ENCODE measurements at regions not wholly inside any gene's neighbourhood (a gene's known extent, or its start where the extent isn't known, plus 50 kb on each side); places are given as distances from the start of the nearest gene placed in this dataset.

- no peaks in the 10 kb centered on the region for H3K36me3 ChIP-seq (replicated peaks in 1 of 2; ENCODE audit: control insufficient read depth in 1 of 2, insufficient read depth in 2 of 2, low read length in 2 of 2)
- BruUV-seq (replicated peaks) = no TSS peak
- H3K4me2 ChIP-seq (ENCODE audit: low read depth, low read length) = no peak overlapping the region
- FAIRE-seq = no peak
- H3K27me3 ChIP-seq (ENCODE audit: control insufficient read depth in 1 of 2, insufficient read depth in 2 of 2, low read length in 2 of 2) = no peaks in the 10 kb centered on the region; a peak in 1 of 5 replicates
- in situ Hi-C loops (cut with HindIII; ENCODE audit: extremely low pct_ligation_motif_present, low pct_unique_long_range_greater_than_20kb) (no loop called here), intact Hi-C loops (cut with micrococcal nuclease; ENCODE audit: unreplicated experiment) (no loop called here)
- ChIA-PET CTCF (ENCODE audit: low intra/inter-chr PET ratio, low total read pairs) (no interaction called here), POLR2A (no interaction called here)
- H3K9ac ChIP-seq (ENCODE audit: insufficient read depth, low read depth, low read length) = no peak overlapping the region
- H3K9me3 ChIP-seq (ENCODE audit: low read length) = peaks cover 26% of the 10 kb centered on the region
- H3K27ac ChIP-seq (ENCODE audit: extremely low read length, insufficient read depth, low read length) = no peak overlapping the region
- H3K4me3 ChIP-seq (replicated peaks in 1 of 3; ENCODE audit: insufficient read depth in 1 of 3, low read depth in 2 of 3, low read length in 3 of 3) = no peak overlapping the region
- H2AFZ ChIP-seq (ENCODE audit: low read length) = no peak overlapping the region
- no peak for DNase-seq (ENCODE audit: low spot score)
- H3K4me1 ChIP-seq (ENCODE audit: insufficient read depth, low read length) = no peaks in the 10 kb centered on the region
- TF ChIP-seq SRSF9 (IDR thresholded peaks at IDR 0.05; ENCODE audit: borderline replicate concordance, insufficient read depth, low read depth, low read length, poor library complexity, severe bottlenecking) = no peak
- TF ChIP-seq THAP11 (CRISPR knock-in tag; IDR thresholded peaks at IDR 0.05) = no peak
- no peak for TF ChIP-seq ZNF253 (CRISPR knock-in tag; IDR thresholded peaks at IDR 0.05; ENCODE audit: borderline replicate concordance)
- TF ChIP-seq CHD4 (IDR thresholded peaks at IDR 0.05; ENCODE audit: borderline replicate concordance, low read length) = no peak
- TF ChIP-seq ZNF713 (CRISPR knock-in tag; IDR thresholded peaks at IDR 0.05) = no peak
- TF ChIP-seq, protein P1, sequence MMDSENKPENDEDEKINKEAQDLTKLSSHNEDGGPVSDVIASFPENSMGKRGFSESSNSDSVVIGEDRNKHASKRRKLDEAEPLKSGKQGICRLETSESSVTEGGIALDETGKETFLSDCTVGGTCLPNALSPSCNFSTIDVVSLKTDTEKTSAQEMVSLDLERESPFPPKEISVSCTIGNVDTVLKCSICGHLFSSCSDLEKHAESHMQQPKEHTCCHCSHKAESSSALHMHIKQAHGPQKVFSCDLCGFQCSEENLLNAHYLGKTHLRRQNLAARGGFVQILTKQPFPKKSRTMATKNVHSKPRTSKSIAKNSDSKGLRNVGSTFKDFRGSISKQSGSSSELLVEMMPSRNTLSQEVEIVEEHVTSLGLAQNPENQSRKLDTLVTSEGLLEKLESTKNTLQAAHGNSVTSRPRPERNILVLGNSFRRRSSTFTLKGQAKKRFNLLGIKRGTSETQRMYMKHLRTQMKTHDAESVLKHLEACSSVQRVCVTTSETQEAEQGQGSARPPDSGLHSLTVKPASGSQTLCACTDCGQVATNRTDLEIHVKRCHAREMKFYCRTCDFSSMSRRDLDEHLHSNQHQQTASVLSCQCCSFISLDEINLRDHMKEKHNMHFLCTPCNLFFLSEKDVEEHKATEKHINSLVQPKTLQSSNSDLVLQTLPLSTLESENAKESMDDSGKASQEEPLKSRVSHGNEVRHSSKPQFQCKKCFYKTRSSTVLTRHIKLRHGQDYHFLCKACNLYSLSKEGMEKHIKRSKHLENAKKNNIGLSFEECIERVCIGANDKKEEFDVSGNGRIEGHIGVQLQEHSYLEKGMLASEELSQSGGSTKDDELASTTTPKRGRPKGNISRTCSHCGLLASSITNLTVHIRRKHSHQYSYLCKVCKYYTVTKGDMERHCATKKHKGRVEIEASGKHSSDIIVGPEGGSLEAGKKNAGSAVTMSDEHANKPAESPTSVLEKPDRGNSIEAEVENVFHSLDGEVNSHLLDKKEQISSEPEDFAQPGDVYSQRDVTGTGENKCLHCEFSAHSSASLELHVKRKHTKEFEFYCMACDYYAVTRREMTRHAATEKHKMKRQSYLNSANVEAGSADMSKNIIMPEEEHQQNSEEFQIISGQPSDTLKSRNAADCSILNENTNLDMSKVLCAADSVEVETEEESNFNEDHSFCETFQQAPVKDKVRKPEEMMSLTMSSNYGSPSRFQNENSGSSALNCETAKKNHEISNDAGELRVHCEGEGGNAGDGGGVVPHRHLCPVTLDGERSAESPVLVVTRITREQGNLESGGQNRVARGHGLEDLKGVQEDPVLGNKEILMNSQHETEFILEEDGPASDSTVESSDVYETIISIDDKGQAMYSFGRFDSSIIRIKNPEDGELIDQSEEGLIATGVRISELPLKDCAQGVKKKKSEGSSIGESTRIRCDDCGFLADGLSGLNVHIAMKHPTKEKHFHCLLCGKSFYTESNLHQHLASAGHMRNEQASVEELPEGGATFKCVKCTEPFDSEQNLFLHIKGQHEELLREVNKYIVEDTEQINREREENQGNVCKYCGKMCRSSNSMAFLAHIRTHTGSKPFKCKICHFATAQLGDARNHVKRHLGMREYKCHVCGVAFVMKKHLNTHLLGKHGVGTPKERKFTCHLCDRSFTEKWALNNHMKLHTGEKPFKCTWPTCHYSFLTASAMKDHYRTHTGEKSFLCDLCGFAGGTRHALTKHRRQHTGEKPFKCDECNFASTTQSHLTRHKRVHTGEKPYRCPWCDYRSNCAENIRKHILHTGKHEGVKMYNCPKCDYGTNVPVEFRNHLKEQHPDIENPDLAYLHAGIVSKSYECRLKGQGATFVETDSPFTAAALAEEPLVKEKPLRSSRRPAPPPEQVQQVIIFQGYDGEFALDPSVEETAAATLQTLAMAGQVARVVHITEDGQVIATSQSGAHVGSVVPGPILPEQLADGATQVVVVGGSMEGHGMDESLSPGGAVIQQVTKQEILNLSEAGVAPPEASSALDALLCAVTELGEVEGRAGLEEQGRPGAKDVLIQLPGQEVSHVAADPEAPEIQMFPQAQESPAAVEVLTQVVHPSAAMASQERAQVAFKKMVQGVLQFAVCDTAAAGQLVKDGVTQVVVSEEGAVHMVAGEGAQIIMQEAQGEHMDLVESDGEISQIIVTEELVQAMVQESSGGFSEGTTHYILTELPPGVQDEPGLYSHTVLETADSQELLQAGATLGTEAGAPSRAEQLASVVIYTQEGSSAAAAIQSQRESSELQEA (CRISPR knock-in tag; IDR thresholded peaks at IDR 0.05; ENCODE audit: not compliant biosample characterization) = no peak
- TF ChIP-seq CCAR2 (optimal IDR thresholded peaks at IDR 0.05; ENCODE audit: low read depth, low read length) = no peak
- TF ChIP-seq GZF1 (CRISPR knock-in tag; IDR thresholded peaks at IDR 0.05) = no peak
- TF ChIP-seq ZKSCAN1 (IDR thresholded peaks at IDR 0.05; ENCODE audit: low read length) = no peak
- no peak for TF ChIP-seq ZNF232 (CRISPR knock-in tag; IDR thresholded peaks at IDR 0.05; ENCODE audit: borderline replicate concordance)
- no peaks in the 10 kb centered on the region for H4K20me1 ChIP-seq (ENCODE audit: insufficient read depth, low read length)
- WGBS (ENCODE audit: low lambda C conversion rate) = 32% methylated on average over 3 of the region's 5 CpGs
- H3K79me2 ChIP-seq (ENCODE audit: insufficient read depth, low read length) = no peaks in the 10 kb centered on the region
- ATAC-seq = no peak
Observed at GRCh38 chr5:26645659-26646058, 392.7 kb downstream of the CDH9 start.
